Esophagus mucosa (tissue), 1 donor: ENCODE measurements at regions not wholly inside any gene's neighbourhood (a gene's known extent, or its start where the extent isn't known, plus 50 kb on each side); places are given as distances from the start of the nearest gene placed in this dataset.

Experiments
- ATAC-seq: fragments of 200-7000 bp; cut with Tn5 transposase; one replicate; pipeline ENCODE4 v1.9.1; 2020
- donor health status: DM: yes; HTN: yes; CAD: no.

- ATAC-seq = no peak
Observed at GRCh38 chr13:60286707-60287106, 110.3 kb upstream of the TDRD3 start.

GRCh38 chr13:60288569-60288968, 108.5 kb upstream of the TDRD3 start:
- no peak for ATAC-seq

- ATAC-seq = no peak
Observed at GRCh38 chr13:60303166-60303565, 93.9 kb upstream of the TDRD3 start.

GRCh38 chr13:60311527-60311926, 85.5 kb upstream of the TDRD3 start:
- no peak for ATAC-seq

GRCh38 chr13:60312851-60313505, 84.0 kb upstream of the TDRD3 start:
- ATAC-seq = no peak

- ATAC-seq = no peak
Observed at GRCh38 chr13:60318186-60318585, 78.8 kb upstream of the TDRD3 start.

GRCh38 chr13:60324131-60324530, 72.9 kb upstream of the TDRD3 start:
- ATAC-seq = no peak

GRCh38 chr13:60326273-60326672, 70.7 kb upstream of the TDRD3 start:
- ATAC-seq = no peak

GRCh38 chr13:60327511-60327910, 69.5 kb upstream of the TDRD3 start:
- ATAC-seq = no peak

- ATAC-seq = no peak
Observed at GRCh38 chr13:60328073-60328472, 68.9 kb upstream of the TDRD3 start.

- ATAC-seq = no peak
Observed at GRCh38 chr13:60329221-60329923, 67.6 kb upstream of the TDRD3 start.

GRCh38 chr13:60331249-60332012, 65.6 kb upstream of the TDRD3 start:
- ATAC-seq = no peak

GRCh38 chr13:60332682-60333081, 64.3 kb upstream of the TDRD3 start:
- ATAC-seq = no peak

- no peak for ATAC-seq
Observed at GRCh38 chr13:60334310-60334709, 62.7 kb upstream of the TDRD3 start.

GRCh38 chr13:60335531-60335930, 61.5 kb upstream of the TDRD3 start:
- ATAC-seq = no peak

GRCh38 chr13:60338754-60339153, 58.3 kb upstream of the TDRD3 start:
- no peak for ATAC-seq

- ATAC-seq = no peak
Observed at GRCh38 chr13:60343978-60344377, 53.0 kb upstream of the TDRD3 start.

- peak; percentile 44 for ATAC-seq
Observed at GRCh38 chr13:60347174-60347573, 49.8 kb upstream of the TDRD3 start.
